ENCODE measurements at regions not wholly inside any gene's neighbourhood (a gene's known extent, or its start where the extent isn't known, plus 50 kb on each side); places are given as distances from the start of the nearest gene placed in this dataset.

- DNase-seq (ENCODE audit: low read depth), result no peak
Measured at GRCh38 chr20:39503902-39504709, 542.0 kb downstream of the DHX35 start.

- no peak for DNase-seq (ENCODE audit: low read depth)
Measured at GRCh38 chr20:39492223-39492797, 530.2 kb downstream of the DHX35 start.

DNA sequence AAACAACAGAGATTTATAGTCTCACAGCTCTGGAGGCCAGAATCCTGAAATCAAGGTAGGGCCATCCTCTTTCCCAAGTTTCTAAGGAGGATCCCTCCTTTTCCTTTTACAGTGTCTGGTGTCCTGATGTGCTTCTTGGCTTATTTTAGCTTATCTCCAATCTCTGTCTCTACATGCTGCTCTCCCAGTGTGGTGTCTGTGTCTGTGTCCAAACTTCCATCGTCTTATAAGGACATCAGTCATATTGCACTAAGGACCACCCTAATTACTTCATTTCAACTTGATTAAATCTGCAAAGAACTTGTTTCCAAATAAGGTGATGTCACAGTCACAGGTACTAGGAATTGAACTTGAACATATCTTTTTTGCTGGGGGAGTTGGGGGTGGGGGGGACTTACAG, 529.6 kb downstream of the DHX35 start:
- DNase-seq (ENCODE audit: low read depth), result no peak

DNA sequence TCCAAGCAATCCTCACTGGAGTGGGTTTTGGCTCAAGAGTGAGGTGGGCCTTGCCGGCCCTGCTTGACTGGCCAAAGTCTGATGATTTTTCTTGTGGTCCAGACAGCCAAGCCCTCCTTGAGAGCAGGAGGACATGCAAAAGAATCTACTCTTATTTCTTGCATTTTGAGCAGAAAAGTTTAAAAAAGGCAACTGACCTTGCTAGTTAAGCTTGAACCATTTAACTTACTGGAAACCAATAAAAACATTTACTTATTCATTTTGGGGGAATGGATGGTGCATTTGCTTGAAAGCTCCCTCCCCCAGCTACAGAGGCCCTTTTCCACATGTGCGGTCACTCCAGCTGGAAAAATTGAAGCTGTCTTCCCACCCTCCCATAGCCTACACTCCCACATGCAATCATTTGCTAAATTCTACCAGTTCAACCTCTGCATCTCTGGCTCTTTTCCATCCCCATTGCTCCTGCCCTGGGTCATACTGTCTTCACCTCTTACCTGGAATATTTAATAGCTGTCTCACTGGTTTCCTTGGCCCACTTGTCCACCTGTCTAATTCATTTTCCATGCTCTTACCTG, 527.9 kb downstream of the DHX35 start:
- DNase-seq (ENCODE audit: low read depth), result no peak

DNA sequence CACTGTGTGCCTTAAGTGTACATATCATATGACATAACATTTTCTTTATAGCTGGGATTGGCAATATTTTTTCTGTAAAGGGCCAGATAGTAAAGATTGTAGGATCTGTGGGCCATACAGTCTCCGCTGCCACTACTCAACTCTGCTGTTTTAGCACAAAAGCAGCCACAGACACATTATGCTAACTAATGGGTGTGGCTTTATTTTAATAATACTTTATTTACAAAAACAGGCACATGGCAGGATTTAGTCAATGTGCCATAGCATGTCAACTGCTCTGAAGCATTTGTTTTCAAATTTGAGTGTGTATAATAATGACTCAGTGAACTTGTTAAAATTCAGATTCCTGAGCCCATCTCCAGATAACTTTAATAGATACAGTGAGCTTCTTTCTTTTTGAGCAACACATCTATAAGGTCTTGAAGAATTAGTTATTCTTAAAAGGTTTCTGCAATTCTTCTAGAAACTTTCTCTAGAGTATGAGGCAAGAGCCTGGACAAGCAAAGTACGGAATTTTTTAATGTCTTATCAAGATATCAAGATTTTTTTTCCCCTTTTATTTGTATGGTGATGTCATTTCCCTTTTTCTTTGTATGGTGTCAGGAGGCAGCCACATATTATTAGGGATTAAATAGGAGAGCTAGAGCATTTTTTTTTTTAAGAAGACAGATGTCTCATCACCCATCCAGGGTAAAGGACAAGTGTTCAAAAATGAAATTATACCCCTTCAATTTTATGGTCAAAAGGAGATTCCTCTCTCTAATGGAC, 518.3 kb downstream of the DHX35 start:
- DNase-seq (ENCODE audit: low read depth), result no peak

- no peak for DNase-seq (ENCODE audit: low read depth)
Measured at GRCh38 chr20:39479196-39479810, 517.2 kb downstream of the DHX35 start.

DNA sequence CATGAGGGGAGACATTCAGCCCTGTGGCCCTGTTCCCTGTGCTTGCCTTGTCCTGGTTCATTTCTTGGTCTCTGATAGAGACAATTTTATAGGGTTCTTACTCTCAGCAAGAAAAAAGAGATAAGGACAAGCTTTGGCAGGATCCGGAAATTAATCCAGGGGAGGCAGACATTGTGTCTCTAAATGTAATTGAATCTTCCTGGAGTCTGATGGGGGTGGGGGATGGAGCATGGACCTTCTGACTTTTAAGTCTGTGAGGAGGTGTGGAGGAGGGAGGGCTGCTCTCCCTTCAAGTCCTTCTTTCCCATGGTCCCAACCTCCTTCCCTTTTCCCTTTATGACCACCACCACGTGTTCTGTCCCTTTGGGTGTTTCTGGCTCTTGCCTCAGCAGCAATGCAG, 512.7 kb downstream of the DHX35 start:
- DNase-seq (ENCODE audit: low read depth), result no peak

DNA sequence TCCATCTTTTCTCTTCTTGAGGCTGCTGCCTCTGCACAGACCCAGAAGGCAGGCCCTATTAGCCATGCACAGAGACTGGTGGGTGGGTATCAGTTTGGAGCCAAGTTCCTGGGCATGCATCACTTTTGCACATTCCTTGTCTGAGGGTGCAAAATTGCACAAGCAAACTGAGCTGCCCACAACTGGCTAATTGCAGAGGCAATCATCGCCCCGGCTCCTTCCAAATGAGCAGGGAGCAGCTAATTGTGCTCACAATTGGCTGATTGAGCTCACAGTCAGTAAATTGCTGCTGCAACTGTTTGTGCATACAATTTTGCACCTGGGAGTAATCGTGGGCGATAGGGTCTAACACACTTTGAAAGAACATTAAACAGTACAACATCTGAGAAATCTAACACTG, 511.4 kb downstream of the DHX35 start:
- no peak for DNase-seq (ENCODE audit: low read depth)

GRCh38 chr20:39468703-39469102, 506.6 kb downstream of the DHX35 start:
- no peak for DNase-seq (ENCODE audit: low read depth)

GRCh38 chr20:39464238-39464637, 502.1 kb downstream of the DHX35 start:
- DNase-seq (ENCODE audit: low read depth), result no peak

- DNase-seq (ENCODE audit: low read depth), result no peak
Measured at GRCh38 chr20:39462416-39462945, 500.3 kb downstream of the DHX35 start.

- no peak for DNase-seq (ENCODE audit: low read depth)
Measured at GRCh38 chr20:39458452-39458851, 496.3 kb downstream of the DHX35 start.

DNA sequence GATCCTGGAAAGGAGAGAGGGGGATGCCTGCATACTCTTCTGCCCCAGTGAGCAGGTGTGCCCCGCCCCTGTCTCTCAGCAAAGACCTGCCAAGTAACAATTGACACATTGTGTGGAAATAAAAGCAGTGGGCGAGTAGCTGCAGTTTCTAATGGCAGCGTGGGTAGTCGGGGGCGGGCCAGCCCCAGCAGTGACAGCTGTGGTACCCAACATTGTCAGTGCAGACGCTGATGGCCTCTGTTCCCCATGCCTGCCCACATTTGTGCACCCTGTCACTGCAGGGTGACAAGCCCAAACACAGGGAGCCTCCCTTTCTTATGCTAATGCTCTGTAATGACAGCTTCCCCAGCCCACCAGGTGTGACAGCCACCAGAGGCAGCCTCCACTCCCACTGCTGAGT, 491.7 kb downstream of the DHX35 start:
- DNase-seq (ENCODE audit: low read depth), result no peak

DNA sequence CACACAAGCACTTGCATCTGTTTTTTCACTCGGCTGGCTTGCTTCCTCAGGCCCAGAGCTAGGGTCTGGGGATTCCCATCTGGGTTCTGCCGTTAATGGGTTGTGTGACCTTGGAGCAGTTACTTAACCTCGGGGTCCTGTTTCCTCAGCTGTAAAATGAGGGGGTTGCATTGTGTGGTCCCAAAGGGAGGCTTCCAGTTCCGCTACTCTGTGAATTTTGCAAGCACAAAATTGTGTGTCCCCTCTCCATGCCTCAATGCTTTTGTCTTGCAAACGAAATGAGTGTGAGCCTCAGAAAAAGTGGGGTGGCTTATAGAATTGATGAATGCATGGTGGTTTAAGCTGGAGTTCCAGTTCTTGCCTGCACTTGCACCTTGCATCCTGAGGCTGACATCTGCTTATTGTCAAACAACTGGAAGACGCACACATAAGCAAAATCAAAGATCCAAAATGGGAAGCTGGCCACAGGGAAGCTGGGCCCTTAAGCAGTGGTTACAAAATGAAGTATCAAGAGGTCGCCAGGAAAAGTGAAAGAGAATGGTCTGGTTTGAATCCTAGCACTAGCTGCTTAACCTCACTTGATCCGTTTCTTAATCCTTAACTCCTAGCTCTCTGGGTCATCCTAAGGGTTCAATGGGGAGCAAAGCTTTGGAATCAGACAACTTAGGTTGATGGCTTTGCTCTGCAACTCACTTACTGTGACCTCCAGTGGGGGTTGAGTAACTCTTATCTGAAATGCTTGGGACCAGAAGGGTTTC, 490.6 kb downstream of the DHX35 start:
- no peak for DNase-seq (ENCODE audit: low read depth)

- DNase-seq (ENCODE audit: low read depth), result no peak
Measured at GRCh38 chr20:39451386-39451785, 489.2 kb downstream of the DHX35 start.

DNA sequence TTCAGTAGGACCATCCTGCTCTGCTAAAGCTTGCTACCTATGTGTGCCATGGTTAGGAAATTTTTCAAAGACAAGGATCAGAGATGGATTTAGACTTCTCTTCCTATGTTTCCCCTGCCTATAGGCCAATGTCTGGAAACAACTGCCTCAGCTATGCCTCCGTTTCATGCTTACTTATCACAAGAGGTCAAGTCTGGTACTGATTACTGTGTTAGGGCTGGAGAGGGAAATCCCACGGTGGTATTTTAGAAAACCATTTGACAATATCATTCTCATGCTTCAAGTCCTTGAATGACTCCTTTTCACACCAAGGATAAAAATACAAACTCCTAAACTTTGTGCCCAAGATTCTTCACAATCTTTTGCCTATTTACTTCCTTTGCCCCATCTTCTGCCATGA, 484.3 kb downstream of the DHX35 start:
- no peak for DNase-seq (ENCODE audit: low read depth)

DNA sequence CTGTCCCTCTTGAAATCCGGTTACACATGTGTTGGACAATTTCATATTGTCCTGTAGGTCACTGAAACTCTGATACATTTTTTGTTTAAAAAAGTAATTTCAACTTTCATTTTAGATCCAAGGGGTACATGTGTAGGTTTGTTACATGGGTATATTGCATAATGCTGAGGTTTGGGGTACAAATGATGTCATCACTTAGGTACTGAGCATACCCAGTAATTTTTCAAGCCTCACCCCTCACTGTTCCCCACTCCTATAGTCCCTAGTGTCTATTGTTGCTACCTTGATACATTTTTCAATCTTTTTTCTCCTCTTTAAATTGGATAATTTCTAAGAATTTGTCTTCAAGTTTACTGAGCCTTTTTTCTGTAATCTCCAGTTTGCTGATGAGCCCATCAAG, 483.0 kb downstream of the DHX35 start:
- no peak for DNase-seq (ENCODE audit: low read depth)

- DNase-seq (ENCODE audit: low read depth), result no peak
Measured at GRCh38 chr20:39433466-39433865, 471.3 kb downstream of the DHX35 start.

GRCh38 chr20:39431091-39431880, 469.1 kb downstream of the DHX35 start:
- no peak for DNase-seq (ENCODE audit: low read depth)

GRCh38 chr20:39429726-39430125, 467.6 kb downstream of the DHX35 start:
- no peak for DNase-seq (ENCODE audit: low read depth)

Measured in Daoy (cell line).